GM12878 (cell line): ENCODE measurements at regions not wholly inside any gene's neighbourhood (a gene's known extent, or its start where the extent isn't known, plus 50 kb on each side); places are given as distances from the start of the nearest gene placed in this dataset.

ENCODE experiments used
- ATAC-seq: fragments of 200-7000 bp; cut with Tn5 transposase; 3 replicates; pipeline ENCODE4 v1.9.1; 2020; ENCODE audit warnings: mild to moderate bottlenecking, moderate library complexity
- BruUV-seq: library from RNA; stranded (reverse); fragments of 400-500 nt; replicated peaks from 2 replicates; lab custom pipeline; 2021; lab: Mats Ljungman, UMichigan
- CTCF ChIA-PET: fragments of 300-600 bp; sonication (Branson Sonifier 250); formaldehyde crosslinking; extraction: SDS; loops from one replicate; lab custom pipeline; 2021; ENCODE audit warnings: inconsistent platforms; lab: Yijun Ruan, JAX
- POLR2A ChIA-PET: fragments of 350-600 bp; formaldehyde crosslinking; extraction: SDS; loops from one replicate; lab custom pipeline; 2021; ENCODE audit warnings: inconsistent platforms; lab: Charles Lee
- RAD21 ChIA-PET: fragments of 300-600 bp; sonication (Branson Sonifier 250); formaldehyde crosslinking; loops from one replicate; lab custom pipeline; 2023; ENCODE audit warnings: antibody characterized with exemption; ENCODE audit not compliant: unreplicated experiment; lab: Charles Lee
- SMC1A ChIA-PET: fragments of 300-600 bp; sonication (Branson Sonifier 250); formaldehyde crosslinking; loops from one replicate; lab custom pipeline; 2023; ENCODE audit not compliant: unreplicated experiment, uncharacterized antibody; lab: Charles Lee
- DNase-seq: peaks from one replicate; pipeline ENCODE4 v3.0.0-alpha.2; 2011; ENCODE audit warnings: low read depth, low spot score
- FAIRE-seq: peaks from 3 replicates; lab custom pipeline; 2011; peaks lifted over from hg19 to GRCh38; lab: Jason Lieb, UNC
- H2AFZ ChIP-seq: 2 replicates; pipeline ENCODE4 v1.6.0; 2011; ENCODE audit warnings: low read depth, low read length, control low read depth; ENCODE audit not compliant: control insufficient read depth
- H3K27ac ChIP-seq: 2 replicates; pipeline ENCODE4 v1.5.1; 2011; ENCODE audit warnings: control low read depth; ENCODE audit not compliant: control insufficient read depth, insufficient read depth
- H3K27me3 ChIP-seq, 2 experiments: replicated peaks in 1 of 2; 2 replicates each; pipeline versions ENCODE4 v1.6.0 to v1.6.1; 2011; ENCODE audit warnings: low read length in 1 of 2; ENCODE audit not compliant: control insufficient read depth in 2 of 2, insufficient read depth in 2 of 2
- H3K36me3 ChIP-seq, 2 experiments: 2 replicates each; pipeline ENCODE4 v1.5.1; 2011; ENCODE audit warnings: low read length in 1 of 2; ENCODE audit not compliant: control insufficient read depth in 2 of 2, insufficient read depth in 2 of 2
- H3K4me1 ChIP-seq: 2 replicates; pipeline ENCODE4 v1.6.1; 2011; ENCODE audit warnings: mild to moderate bottlenecking, low read length, moderate library complexity, mixed read lengths; ENCODE audit not compliant: control insufficient read depth, insufficient read depth
- H3K4me2 ChIP-seq: 2 replicates; pipeline ENCODE4 v1.6.0; 2011; ENCODE audit warnings: control low read depth; ENCODE audit not compliant: control insufficient read depth, insufficient read depth
- H3K4me3 ChIP-seq: fragments of 200-600 bp; sonication (generic); 2 replicates; pipeline ENCODE4 v1.5.1; 2016
- H3K79me2 ChIP-seq: 2 replicates; pipeline ENCODE4 v1.6.0; 2011; ENCODE audit warnings: low read length; ENCODE audit not compliant: control insufficient read depth, insufficient read depth
- H3K9ac ChIP-seq: 2 replicates; pipeline ENCODE4 v1.8.0; 2011; ENCODE audit warnings: low read length, control low read depth, mixed read lengths; ENCODE audit not compliant: control insufficient read depth, insufficient read depth
- H3K9me3 ChIP-seq: replicated peaks from 3 replicates; pipeline ENCODE4 v1.5.1; 2011; ENCODE audit warnings: mild to moderate bottlenecking, low read length; ENCODE audit not compliant: control insufficient read depth, insufficient read depth
- H4K20me1 ChIP-seq: 2 replicates; pipeline ENCODE4 v1.6.0; 2011; ENCODE audit not compliant: control insufficient read depth, insufficient read depth
- BRCA1 ChIP-seq: IDR thresholded peaks from 2 replicates; pipeline ENCODE4 v1.6.1; 2011; ENCODE audit warnings: low read depth, low read length, improper control_type of control experiment
- CTCF ChIP-seq, 3 experiments: IDR thresholded peaks in 2 of 3; conservative IDR thresholded peaks in 1 of 3; 2 replicates each; pipeline ENCODE4 v1.5.1; 2011; ENCODE audit warnings: low read depth in 3 of 3, low read length in 3 of 3, mild to moderate bottlenecking in 3 of 3, control low read depth in 2 of 3, moderate library complexity in 2 of 3, inconsistent platforms in 1 of 3, mixed read lengths in 1 of 3; ENCODE audit not compliant: control insufficient read depth in 2 of 3, insufficient read depth in 1 of 3; ENCODE audit errors: extremely low read depth in 1 of 3
- WGBS: methylation state at CpG from one replicate; pipeline ENCODE4 v1.1.6; 2016; ENCODE audit warnings: low lambda C conversion rate; ENCODE audit not compliant: insufficient replicate concordance, insufficient coverage; ENCODE audit errors: missing lambda C conversion rate; 5-methylcytosine and 5-hydroxymethylcytosine counted together
- in situ Hi-C: fragments of 300-500 bp; cut with MboI; formaldehyde crosslinking; loops from 9 replicates; pipeline ENCODE4 v1.14.3; 2018; ENCODE audit warnings: mixed read lengths
- intact Hi-C: fragments of 100-400 bp; cut with micrococcal nuclease; formaldehyde crosslinking; loops from one replicate; pipeline ENCODE4 v1.14.2; 2022; ENCODE audit not compliant: unreplicated experiment

- no TSS peak for BruUV-seq
Measured at GRCh38 chr11:123253223-123253622, 58.2 kb upstream of the CLMP start.

More at GRCh38 chr11:123253223-123253622, 58.2 kb upstream of the CLMP start:
- in situ Hi-C loops (no loop called here), intact Hi-C loops (no loop called here)
- WGBS: 49% methylated on average over 8 of the region's 8 CpGs
- H3K79me2 ChIP-seq: no peaks in the 10 kb centered on the region
- ChIA-PET SMC1A (interaction anchor here (0.6 kb wide), 1 partner anchor 12 kb away, joined by 3 read pairs; no protein-coding TSS in a partner anchor), RAD21 (interaction anchor here (1.0 kb wide), 1 partner anchor 225 kb away, joined by 4 read pairs; no protein-coding TSS in a partner anchor), CTCF (interaction anchor here (0.6 kb wide), 1 partner anchor 141 kb away, joined by 3 read pairs; no protein-coding TSS in a partner anchor), POLR2A (no interaction called here)
- H3K9me3 ChIP-seq: peaks cover 4% of the 10 kb centered on the region; the same call in 2 of the 3 replicates
- no peak overlapping the region for H3K9ac ChIP-seq
- 0 out of 3 replicates have a peak, but pooled peaks have one; percentile 47 for ATAC-seq
- no peak overlapping the region for H3K4me2 ChIP-seq
- H3K4me1 ChIP-seq: no peaks in the 10 kb centered on the region; the same call in 1 of the 2 replicates
- H3K27me3 ChIP-seq: peaks cover 0 to 2% of the 10 kb centered on the region in 2 experiments; a peak in 2 of 4 replicates
- no peak overlapping the region for H2AFZ ChIP-seq
- no peak for FAIRE-seq
- no peak for DNase-seq
- H3K4me3 ChIP-seq: no peak overlapping the region
- H4K20me1 ChIP-seq: no peaks in the 10 kb centered on the region
- TF ChIP-seq BRCA1 (no peak), CTCF (IDR thresholded peaks at IDR 0.05 in 2 of 3, conservative IDR thresholded peaks at IDR 0.05 in 1 of 3; ENCODE audit: control insufficient read depth in 2 of 3, extremely low read depth in 1 of 3, insufficient read depth in 1 of 3, low read depth in 3 of 3, low read length in 3 of 3) (0 out of 6 replicates have a peak, but pooled peaks of 1 of the 3 experiments have one; percentile 14)
- H3K36me3 ChIP-seq: no peaks in the 10 kb centered on the region
- no peak overlapping the region for H3K27ac ChIP-seq
